ENCODE measurements at regions not wholly inside any gene's neighbourhood (a gene's known extent, or its start where the extent isn't known, plus 50 kb on each side); places are given as distances from the start of the nearest gene placed in this dataset.

- ATAC-seq (ENCODE audit: low read depth), result no peak
- DNase-seq (ENCODE audit: low spot score), result no peak
- H3K4me3 ChIP-seq (ENCODE audit: severe bottlenecking), result no peak overlapping the region
- no peak for TF ChIP-seq CTCF (IDR thresholded peaks at IDR 0.05; ENCODE audit: poor library complexity, severe bottlenecking)
- H3K9me3 ChIP-seq (ENCODE audit: severe bottlenecking), result no peaks in the 10 kb centered on the region
- H3K36me3 ChIP-seq (ENCODE audit: low read depth), result no peaks in the 10 kb centered on the region
- H3K27ac ChIP-seq (ENCODE audit: poor library complexity, severe bottlenecking), result no peak overlapping the region
- no peaks in the 10 kb centered on the region for H3K27me3 ChIP-seq (ENCODE audit: insufficient read depth, poor library complexity, severe bottlenecking)
- no peaks in the 10 kb centered on the region for H3K4me1 ChIP-seq (ENCODE audit: insufficient read depth, poor library complexity, severe bottlenecking)
Measured at GRCh38 chr6:81484251-81484650, 268.2 kb downstream of the TENT5A start.

GRCh38 chr6:81480139-81480538 is 272.3 kb downstream of the TENT5A start:
- no peak overlapping the region for H3K4me3 ChIP-seq (ENCODE audit: severe bottlenecking)
- TF ChIP-seq CTCF (IDR thresholded peaks at IDR 0.05; ENCODE audit: poor library complexity, severe bottlenecking), result no peak
- DNase-seq (ENCODE audit: low spot score) (no peak), ATAC-seq (ENCODE audit: low read depth) (no peak)
- H3K4me1 ChIP-seq (ENCODE audit: insufficient read depth, poor library complexity, severe bottlenecking), result no peaks in the 10 kb centered on the region
- H3K9me3 ChIP-seq (ENCODE audit: severe bottlenecking), result no peaks in the 10 kb centered on the region
- no peaks in the 10 kb centered on the region for H3K27me3 ChIP-seq (ENCODE audit: insufficient read depth, poor library complexity, severe bottlenecking)
- H3K36me3 ChIP-seq (ENCODE audit: low read depth), result no peaks in the 10 kb centered on the region
- H3K27ac ChIP-seq (ENCODE audit: poor library complexity, severe bottlenecking), result no peak overlapping the region

- ATAC-seq (ENCODE audit: low read depth), result no peak
- no peaks in the 10 kb centered on the region for H3K36me3 ChIP-seq (ENCODE audit: low read depth)
- no peak overlapping the region for H3K4me3 ChIP-seq (ENCODE audit: severe bottlenecking)
- no peak for DNase-seq (ENCODE audit: low spot score)
- H3K4me1 ChIP-seq (ENCODE audit: insufficient read depth, poor library complexity, severe bottlenecking), result no peaks in the 10 kb centered on the region
- no peak for TF ChIP-seq CTCF (IDR thresholded peaks at IDR 0.05; ENCODE audit: poor library complexity, severe bottlenecking)
- no peaks in the 10 kb centered on the region for H3K9me3 ChIP-seq (ENCODE audit: severe bottlenecking)
- H3K27me3 ChIP-seq (ENCODE audit: insufficient read depth, poor library complexity, severe bottlenecking), result no peaks in the 10 kb centered on the region
- no peak overlapping the region for H3K27ac ChIP-seq (ENCODE audit: poor library complexity, severe bottlenecking)
Measured at GRCh38 chr6:81476881-81477280, 275.6 kb downstream of the TENT5A start.

- Histone ChIP-seq H3K4me3 (ENCODE audit: severe bottlenecking) (no peak overlapping the region), H3K36me3 (ENCODE audit: low read depth) (no peaks in the 10 kb centered on the region), H3K27ac (ENCODE audit: poor library complexity, severe bottlenecking) (no peak overlapping the region), H3K4me1 (ENCODE audit: insufficient read depth, poor library complexity, severe bottlenecking) (no peaks in the 10 kb centered on the region), H3K27me3 (ENCODE audit: insufficient read depth, poor library complexity, severe bottlenecking) (no peaks in the 10 kb centered on the region), H3K9me3 (ENCODE audit: severe bottlenecking) (no peaks in the 10 kb centered on the region)
- no peak for DNase-seq (ENCODE audit: low spot score)
- ATAC-seq (ENCODE audit: low read depth), result no peak
- no peak for TF ChIP-seq CTCF (IDR thresholded peaks at IDR 0.05; ENCODE audit: poor library complexity, severe bottlenecking)
Measured at GRCh38 chr6:81475646-81476045, 276.8 kb downstream of the TENT5A start.

GRCh38 chr6:81465859-81466258 is 286.6 kb downstream of the TENT5A start:
- no peaks in the 10 kb centered on the region for H3K27me3 ChIP-seq (ENCODE audit: insufficient read depth, poor library complexity, severe bottlenecking)
- H3K27ac ChIP-seq (ENCODE audit: poor library complexity, severe bottlenecking), result no peak overlapping the region
- H3K9me3 ChIP-seq (ENCODE audit: severe bottlenecking), result no peaks in the 10 kb centered on the region
- no peaks in the 10 kb centered on the region for H3K36me3 ChIP-seq (ENCODE audit: low read depth)
- no peak overlapping the region for H3K4me3 ChIP-seq (ENCODE audit: severe bottlenecking)
- peak; percentile 63 for TF ChIP-seq CTCF (IDR thresholded peaks at IDR 0.05; ENCODE audit: poor library complexity, severe bottlenecking)
- ATAC-seq (ENCODE audit: low read depth) (no peak), DNase-seq (ENCODE audit: low spot score) (no peak)
- H3K4me1 ChIP-seq (ENCODE audit: insufficient read depth, poor library complexity, severe bottlenecking), result no peaks in the 10 kb centered on the region
